Type B pancreatic cell (in vitro differentiated cells): ENCODE measurements at regions not wholly inside any gene's neighbourhood (a gene's known extent, or its start where the extent isn't known, plus 50 kb on each side); places are given as distances from the start of the nearest gene placed in this dataset.

Source experiments
- DNase-seq: peaks from one replicate; pipeline ENCODE4 v3.0.0; 2021; ENCODE audit warnings: mixed read lengths; ENCODE audit not compliant: unreplicated experiment; ENCODE audit errors: extremely low spot score
- H3K27ac Mint-ChIP-seq: 2 replicates; pipeline ENCODE4 v1.8.0; 2021; ENCODE audit warnings: mild to moderate bottlenecking, mixed read lengths
- H3K27me3 Mint-ChIP-seq: 2 replicates; pipeline ENCODE4 v1.8.0; 2021; ENCODE audit warnings: mixed read lengths
- H3K36me3 Mint-ChIP-seq: 2 replicates; pipeline ENCODE4 v1.8.0; 2021; ENCODE audit warnings: mixed read lengths
- H3K4me1 Mint-ChIP-seq: one replicate; pipeline ENCODE4 v1.8.0; 2021; ENCODE audit warnings: mixed read lengths; ENCODE audit not compliant: unreplicated experiment
- H3K4me3 Mint-ChIP-seq: 2 replicates; pipeline ENCODE4 v1.8.0; 2021; ENCODE audit warnings: mild to moderate bottlenecking, mixed read lengths
- H3K9me3 Mint-ChIP-seq: 2 replicates; pipeline ENCODE4 v1.8.0; 2021; ENCODE audit warnings: mixed read lengths
- TF ChIP-seq, protein P1 (sequence below): fragments of 200-600 bp; sonication (generic); conservative IDR thresholded peaks from 2 replicates; pipeline ENCODE4 v1.5.0; 2021; ENCODE audit warnings: antibody characterized with exemption, mild to moderate bottlenecking

DNA sequence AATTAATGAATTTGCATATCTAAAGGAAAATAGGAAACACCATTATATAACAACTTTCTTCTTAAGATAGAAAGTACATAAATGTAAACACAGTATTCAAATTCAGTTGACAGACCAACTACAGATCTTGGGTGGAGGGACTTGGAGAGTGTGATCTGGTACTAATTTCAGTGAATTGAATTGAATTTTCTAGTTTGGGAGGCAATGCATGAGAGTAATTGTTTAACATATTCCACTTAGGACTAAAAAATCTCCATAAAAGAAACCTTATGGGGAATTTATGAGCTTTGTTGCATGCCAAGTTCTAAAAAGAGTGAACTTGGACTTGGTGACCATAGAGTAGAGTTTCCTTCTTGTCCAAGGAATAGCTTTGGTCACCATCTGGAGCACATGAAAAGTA is 261.1 kb upstream of the TTC29 start:
- H3K27me3 Mint-ChIP-seq = no peaks in the 10 kb centered on the region
- H3K27ac Mint-ChIP-seq = no peak overlapping the region
- no peak for DNase-seq
- H3K36me3 Mint-ChIP-seq = no peaks in the 10 kb centered on the region
- TF ChIP-seq, protein P1, sequence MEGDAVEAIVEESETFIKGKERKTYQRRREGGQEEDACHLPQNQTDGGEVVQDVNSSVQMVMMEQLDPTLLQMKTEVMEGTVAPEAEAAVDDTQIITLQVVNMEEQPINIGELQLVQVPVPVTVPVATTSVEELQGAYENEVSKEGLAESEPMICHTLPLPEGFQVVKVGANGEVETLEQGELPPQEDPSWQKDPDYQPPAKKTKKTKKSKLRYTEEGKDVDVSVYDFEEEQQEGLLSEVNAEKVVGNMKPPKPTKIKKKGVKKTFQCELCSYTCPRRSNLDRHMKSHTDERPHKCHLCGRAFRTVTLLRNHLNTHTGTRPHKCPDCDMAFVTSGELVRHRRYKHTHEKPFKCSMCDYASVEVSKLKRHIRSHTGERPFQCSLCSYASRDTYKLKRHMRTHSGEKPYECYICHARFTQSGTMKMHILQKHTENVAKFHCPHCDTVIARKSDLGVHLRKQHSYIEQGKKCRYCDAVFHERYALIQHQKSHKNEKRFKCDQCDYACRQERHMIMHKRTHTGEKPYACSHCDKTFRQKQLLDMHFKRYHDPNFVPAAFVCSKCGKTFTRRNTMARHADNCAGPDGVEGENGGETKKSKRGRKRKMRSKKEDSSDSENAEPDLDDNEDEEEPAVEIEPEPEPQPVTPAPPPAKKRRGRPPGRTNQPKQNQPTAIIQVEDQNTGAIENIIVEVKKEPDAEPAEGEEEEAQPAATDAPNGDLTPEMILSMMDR = no peak
- peaks cover 11% of the 10 kb centered on the region for H3K4me1 Mint-ChIP-seq
- no peak overlapping the region for H3K4me3 Mint-ChIP-seq
- H3K9me3 Mint-ChIP-seq = peaks cover 6% of the 10 kb centered on the region

DNA sequence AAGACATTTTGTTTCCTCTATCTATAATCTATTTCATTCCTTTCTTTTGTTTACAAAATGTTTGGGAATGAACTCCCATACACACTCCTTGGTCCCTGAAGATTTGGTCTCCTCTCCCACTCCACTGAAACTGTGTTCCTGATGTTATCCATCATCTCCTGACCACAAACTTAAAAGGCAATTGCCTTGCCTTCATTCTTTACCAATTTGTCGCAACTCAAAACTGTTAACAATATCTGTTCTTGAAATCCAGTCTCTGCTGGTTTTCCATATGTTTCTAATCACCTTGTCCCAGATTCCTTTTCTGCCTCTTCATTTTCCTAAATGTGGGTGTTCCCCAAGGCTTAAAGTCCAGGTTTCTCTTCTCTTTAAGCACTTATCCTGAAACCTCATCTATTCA is 262.2 kb upstream of the TTC29 start:
- Mint-ChIP-seq H3K4me3 (no peak overlapping the region), H3K27me3 (no peaks in the 10 kb centered on the region), H3K36me3 (no peaks in the 10 kb centered on the region), H3K9me3 (peaks cover 6% of the 10 kb centered on the region), H3K27ac (no peak overlapping the region), H3K4me1 (peaks cover 11% of the 10 kb centered on the region)
- TF ChIP-seq, protein P1 = no peak
- no peak for DNase-seq

DNA sequence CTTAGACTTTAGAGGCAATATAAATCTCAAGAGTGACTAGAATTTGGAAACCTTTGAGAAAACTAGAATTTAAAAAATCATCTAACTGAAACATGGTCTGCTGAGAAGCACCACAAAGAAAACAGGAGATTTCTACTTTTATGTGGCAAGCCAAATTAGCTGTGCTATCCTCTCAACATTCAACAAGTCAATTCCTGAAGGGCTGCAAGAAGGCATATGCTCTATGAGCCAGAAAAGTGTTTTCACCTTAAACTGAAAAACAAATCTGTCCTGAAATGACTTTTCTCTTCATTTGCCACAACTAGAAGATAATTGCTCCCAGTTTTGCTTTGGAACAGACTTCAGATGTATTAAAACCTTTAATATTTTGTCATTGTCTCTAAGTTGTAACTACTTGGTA is 263.2 kb upstream of the EDNRA start:
- Mint-ChIP-seq H3K27ac (no peak overlapping the region), H3K4me1 (no peaks in the 10 kb centered on the region), H3K4me3 (no peak overlapping the region), H3K36me3 (no peaks in the 10 kb centered on the region), H3K27me3 (no peaks in the 10 kb centered on the region), H3K9me3 (no peaks in the 10 kb centered on the region)
- TF ChIP-seq, protein P1 = no peak
- DNase-seq = no peak

DNA sequence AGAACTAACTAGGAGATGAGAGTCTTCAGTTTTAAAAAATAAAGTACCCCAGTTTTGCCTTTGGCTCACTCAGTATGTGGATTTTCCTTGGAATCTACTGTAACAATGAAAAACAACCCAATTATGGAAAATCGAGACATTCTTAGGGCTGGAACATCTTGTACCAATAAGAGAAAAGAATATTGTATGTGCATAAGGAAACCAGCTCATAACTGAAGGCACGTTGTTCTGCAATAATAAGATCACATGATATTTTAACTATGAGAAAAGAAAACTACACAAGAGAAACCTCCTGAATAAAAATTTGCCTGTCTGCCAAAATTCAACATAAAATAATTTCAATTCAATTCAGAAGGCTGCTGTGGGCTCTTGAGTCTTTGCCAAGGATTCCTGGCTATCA is 261.8 kb upstream of the EDNRA start:
- TF ChIP-seq, protein P1 = no peak
- DNase-seq = no peak
- Mint-ChIP-seq H3K9me3 (no peaks in the 10 kb centered on the region), H3K36me3 (no peaks in the 10 kb centered on the region), H3K27ac (no peak overlapping the region), H3K4me3 (no peak overlapping the region), H3K4me1 (no peaks in the 10 kb centered on the region), H3K27me3 (no peaks in the 10 kb centered on the region)

DNA sequence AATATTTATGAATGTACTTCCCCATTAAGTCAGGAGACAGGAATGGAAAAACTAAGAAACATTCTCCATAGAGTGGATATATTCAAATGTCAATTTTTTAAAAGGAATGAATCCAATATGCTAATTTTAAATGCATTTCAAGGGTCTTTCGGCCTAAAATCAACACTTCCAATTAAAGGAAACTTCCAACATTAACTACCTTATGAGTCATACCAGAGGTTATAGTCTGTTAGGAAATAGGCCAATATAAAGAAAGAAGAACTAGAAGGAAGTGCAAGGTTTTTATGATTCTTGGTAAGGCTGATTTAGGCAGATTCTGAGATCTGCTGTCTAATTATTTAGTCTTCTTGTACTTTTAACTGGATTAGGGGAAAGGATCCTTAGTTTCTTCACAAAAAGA is 260.1 kb upstream of the EDNRA start:
- Mint-ChIP-seq H3K9me3 (no peaks in the 10 kb centered on the region), H3K36me3 (no peaks in the 10 kb centered on the region), H3K27ac (no peak overlapping the region), H3K4me3 (no peak overlapping the region), H3K4me1 (no peaks in the 10 kb centered on the region), H3K27me3 (no peaks in the 10 kb centered on the region)
- no peak for DNase-seq
- TF ChIP-seq, protein P1 = no peak

DNA sequence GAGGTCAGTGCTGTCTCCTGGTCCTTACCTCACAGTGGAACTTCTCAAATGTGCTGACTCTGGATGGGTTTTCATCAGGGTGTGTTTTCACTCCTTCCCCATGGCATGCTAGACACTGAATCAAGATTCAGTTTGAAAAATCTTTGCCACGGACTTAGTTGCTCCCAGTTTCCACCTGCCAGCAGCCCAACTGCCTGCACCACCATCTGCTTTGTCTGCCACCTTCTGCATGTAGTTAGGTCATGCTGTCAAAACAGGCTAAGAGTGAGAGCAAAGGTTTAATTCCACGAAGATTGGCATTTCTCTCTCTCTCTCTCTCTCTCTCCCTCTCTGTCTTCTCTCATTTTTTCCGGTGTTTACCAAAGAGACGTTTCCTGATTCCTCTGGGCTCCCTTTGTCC is 258.0 kb upstream of the EDNRA start:
- no peaks in the 10 kb centered on the region for H3K9me3 Mint-ChIP-seq
- no peak overlapping the region for H3K4me3 Mint-ChIP-seq
- TF ChIP-seq, protein P1 = no peak
- no peak for DNase-seq
- no peaks in the 10 kb centered on the region for H3K36me3 Mint-ChIP-seq
- no peaks in the 10 kb centered on the region for H3K27me3 Mint-ChIP-seq
- no peak overlapping the region for H3K27ac Mint-ChIP-seq
- no peaks in the 10 kb centered on the region for H3K4me1 Mint-ChIP-seq
